ENCODE measurements at regions not wholly inside any gene's neighbourhood (a gene's known extent, or its start where the extent isn't known, plus 50 kb on each side); places are given as distances from the start of the nearest gene placed in this dataset.

DNA sequence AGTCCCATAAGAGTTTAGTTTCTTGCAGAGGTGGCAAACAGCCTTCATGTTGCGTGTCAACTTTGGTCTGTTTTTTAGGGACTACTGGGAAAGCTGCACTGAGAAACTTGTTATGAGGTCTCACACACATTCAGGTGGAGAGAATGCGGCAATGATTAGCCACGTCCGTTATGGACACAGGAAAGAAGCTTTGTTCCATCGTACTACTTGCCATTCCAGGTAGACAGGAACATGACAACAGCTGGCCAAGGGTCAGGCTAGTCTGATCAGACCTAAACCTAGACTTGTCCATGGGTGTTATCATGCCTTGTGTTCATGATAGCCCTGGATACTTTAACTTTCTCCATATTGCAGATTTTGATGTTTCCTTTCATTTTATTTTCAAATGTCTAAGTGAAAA, 113.2 kb downstream of the ZNF608 start:
- no peak for TF ChIP-seq POLR2AphosphoS5 (IDR thresholded peaks at IDR 0.05; ENCODE audit: low read depth, low read length)
- no peak for TF ChIP-seq TAF1 (IDR thresholded peaks at IDR 0.05; ENCODE audit: borderline replicate concordance, insufficient read depth, low read length)
